UCSD-AML1 (cell line): ENCODE measurements at regions not wholly inside any gene's neighbourhood (a gene's known extent, or its start where the extent isn't known, plus 50 kb on each side); places are given as distances from the start of the nearest gene placed in this dataset.
"Not testable (repeated sequence)": the region's sequence is repeated elsewhere in the genome, so short reads cannot be mapped to it uniquely, and the experiment has no call there.

Experiments used
- DNase-seq: peaks from one replicate; lab custom pipeline; 2025; ENCODE audit not compliant: unreplicated experiment; lab: John Stamatoyannopoulos, UW

GRCh38 chr5:6321078-6321477, 57.3 kb downstream of the MED10 start:
- no peak for DNase-seq

DNA sequence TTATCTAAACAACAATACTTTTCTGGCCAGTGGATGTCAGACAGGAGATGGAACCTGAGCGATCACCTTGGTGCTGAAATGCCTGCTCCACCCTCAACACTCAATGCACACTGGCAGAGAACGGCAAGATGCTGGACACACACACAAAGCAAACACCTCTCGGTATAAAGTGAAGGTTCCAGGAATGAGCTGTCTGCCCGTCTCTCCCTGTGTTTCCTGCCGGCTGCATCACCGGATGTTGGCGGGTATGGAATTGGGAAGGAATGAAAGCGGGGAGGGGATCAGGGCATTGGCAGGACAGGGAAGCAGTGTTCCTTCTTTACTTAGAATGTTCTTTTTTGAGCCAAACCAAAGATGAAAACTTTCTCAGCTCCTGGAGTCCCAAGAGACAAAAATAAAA, 59.2 kb downstream of the MED10 start:
- no peak for DNase-seq

GRCh38 chr5:6317116-6317798, 61.1 kb downstream of the MED10 start:
- DNase-seq: no peak

- DNase-seq: no peak
Measured at GRCh38 chr5:6315580-6315979, 62.8 kb downstream of the MED10 start.

- DNase-seq: no peak
Measured at GRCh38 chr5:6311568-6312501, 66.5 kb downstream of the MED10 start.

GRCh38 chr5:6309949-6310348, 68.4 kb downstream of the MED10 start:
- no peak for DNase-seq

DNA sequence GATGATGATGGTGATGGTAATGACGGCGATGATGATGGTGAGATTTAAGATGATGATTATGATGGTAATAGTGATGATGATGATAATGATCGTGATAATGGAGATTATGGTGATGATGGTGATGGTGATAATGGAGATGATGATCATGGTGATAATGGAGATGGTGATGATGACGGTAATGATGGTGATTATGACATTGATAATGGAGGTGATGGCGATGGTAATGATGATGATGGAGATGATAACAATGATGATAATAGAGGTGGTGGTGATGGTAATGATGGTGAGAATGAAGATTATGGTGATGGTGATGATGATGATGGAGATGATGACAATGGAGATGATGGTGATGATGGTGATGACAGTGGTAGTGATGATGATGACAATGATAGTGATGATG, 69.7 kb downstream of the MED10 start:
- DNase-seq: no peak

- no peak for DNase-seq
Measured at GRCh38 chr5:6307304-6307703, 71.0 kb downstream of the MED10 start.

GRCh38 chr5:6305853-6306252, 72.5 kb downstream of the MED10 start:
- DNase-seq: no peak

- no peak for DNase-seq
Measured at GRCh38 chr5:6302684-6303083, 75.7 kb downstream of the MED10 start.

DNA sequence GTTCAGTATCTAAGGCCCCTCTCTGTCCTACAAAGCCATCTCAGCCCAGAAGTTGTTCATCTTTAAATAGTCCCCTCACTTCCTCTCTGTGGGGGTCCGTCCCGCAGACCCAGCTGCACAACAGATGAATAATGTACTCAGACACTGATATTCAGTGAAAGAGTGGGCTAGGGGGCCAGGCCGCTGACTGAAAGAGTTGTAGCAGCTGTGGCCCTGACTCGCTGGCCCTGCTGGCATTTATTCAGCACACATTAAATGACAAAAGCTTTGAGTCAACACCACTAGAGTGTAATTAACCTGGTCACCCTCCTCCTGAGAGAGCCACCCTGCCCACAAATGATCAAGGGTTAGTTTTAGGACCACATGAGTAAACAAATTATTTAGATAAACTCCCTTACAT, 76.3 kb downstream of the MED10 start:
- DNase-seq: no peak

DNA sequence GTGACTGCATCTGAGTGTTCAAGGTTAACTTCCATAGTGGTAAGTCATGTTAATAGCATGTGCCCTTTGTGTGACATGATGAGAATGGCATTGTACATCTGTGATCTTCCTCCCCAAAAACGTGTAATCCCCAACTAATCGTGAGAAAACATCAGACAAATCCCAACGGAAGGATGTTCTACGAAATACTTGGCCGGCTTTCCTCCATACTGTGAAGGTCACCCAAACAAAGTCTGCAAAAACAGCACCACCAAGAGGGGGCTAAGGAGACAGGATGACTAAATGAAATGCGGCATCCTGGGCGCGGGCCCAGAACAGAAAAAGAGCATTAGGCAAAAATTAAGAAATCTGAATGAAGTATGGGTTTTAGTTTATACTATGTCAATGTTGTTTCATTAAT, 81.8 kb downstream of the MED10 start:
- no peak for DNase-seq

GRCh38 chr5:6291961-6292360, 86.4 kb downstream of the MED10 start:
- no peak for DNase-seq

DNA sequence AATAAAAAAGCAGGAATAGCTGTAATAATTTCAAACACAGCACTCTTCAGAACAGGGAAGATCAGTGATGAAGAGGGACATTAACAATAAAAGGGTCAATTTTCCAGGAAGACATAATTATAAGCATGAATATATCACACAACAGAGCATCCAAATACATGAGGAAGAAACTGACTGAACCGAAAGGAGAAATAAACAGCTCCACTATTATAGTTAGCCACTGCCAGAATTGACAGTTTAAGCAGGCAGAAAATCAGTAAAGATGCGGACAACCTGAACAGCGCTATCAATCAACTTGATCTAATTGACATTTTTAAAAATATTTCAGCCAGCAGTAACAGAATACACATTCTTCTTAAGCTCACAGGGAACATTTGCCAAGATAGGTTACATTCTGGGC, 89.1 kb downstream of the MED10 start:
- no peak for DNase-seq

DNA sequence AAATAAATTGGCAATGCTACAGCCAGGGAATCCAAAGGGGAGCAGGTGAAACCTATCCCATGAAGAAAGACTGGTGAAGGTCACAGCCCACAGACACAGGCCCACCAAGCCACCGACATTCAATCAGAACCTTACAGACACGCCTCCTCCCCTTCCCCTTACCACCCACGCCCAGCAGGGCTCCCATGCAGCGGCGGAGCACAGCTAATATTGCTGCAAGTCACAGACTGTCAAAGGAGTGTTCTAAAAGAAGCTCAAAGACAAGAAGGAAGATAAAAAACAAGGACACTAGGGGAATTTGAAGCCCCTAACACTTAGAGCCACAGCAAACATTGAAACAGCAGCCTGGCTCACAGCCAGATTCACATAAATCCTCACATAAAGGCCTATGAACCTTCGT, 91.2 kb downstream of the MED10 start:
- DNase-seq: no peak

GRCh38 chr5:6286404-6286803, 91.9 kb downstream of the MED10 start:
- DNase-seq: no peak

DNA sequence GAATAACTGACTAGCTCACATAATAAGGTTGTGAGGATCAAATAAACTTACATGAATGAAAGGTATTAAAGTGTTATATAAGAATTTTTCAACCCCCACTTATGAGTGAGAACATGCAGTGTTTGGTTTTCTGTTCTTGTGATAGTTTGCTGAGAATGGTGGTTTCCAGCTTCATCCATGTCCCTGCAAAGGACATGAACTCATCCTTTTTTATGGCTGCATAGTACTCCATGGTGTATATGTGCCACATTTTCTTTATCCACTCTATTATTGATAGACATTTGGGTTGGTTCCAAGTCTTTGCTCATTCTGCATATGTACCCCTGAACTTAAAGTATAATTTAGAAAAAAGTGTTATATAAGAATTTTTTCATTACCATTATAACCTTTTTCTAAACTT, 93.9 kb downstream of the MED10 start:
- not testable (repeated sequence) for DNase-seq

DNA sequence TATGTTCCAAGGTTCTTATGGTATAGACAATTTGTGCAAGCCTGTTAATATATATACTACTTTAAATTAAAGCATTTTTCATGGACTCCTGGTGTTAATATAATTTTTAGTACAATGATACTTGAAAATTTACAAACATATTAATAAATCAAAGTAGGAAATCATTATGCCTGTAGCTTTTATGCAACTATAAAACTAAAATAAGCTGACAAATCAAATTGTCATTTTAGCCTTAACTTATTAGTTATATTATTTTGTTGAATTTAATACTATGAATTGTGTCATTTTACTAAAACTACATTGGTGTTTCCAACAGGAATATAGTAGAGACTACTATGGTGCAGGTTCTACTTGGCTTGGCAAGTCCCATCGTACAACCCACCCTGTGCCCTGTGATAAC, 96.0 kb downstream of the MED10 start:
- no peak for DNase-seq

- DNase-seq: no peak
Measured at GRCh38 chr5:6281818-6282217, 96.5 kb downstream of the MED10 start.

GRCh38 chr5:6280425-6281100, 97.8 kb downstream of the MED10 start:
- DNase-seq: no peak

DNA sequence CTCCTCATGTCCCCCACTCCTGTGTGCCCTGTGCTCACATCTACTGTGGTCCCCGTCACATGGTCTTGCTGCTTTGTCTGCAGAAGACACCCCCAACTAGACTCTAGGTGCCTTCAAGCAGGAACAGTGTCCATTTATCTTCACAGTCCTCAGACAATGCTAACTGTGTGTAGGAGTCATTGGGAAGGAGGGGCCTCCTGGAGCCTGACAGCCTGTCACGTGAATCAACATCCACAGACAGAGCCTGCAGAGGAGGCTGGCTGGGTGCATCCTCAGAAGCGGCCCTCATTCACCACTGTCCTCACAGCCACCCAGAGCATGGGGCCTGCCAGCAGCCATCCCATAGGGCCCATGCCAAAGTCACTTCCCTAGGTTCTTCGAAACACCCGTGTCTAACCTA, 98.7 kb downstream of the MED10 start:
- DNase-seq: no peak
